ENCODE measurements at regions not wholly inside any gene's neighbourhood (a gene's known extent, or its start where the extent isn't known, plus 50 kb on each side); places are given as distances from the start of the nearest gene placed in this dataset.

- TF ChIP-seq, protein P1, sequence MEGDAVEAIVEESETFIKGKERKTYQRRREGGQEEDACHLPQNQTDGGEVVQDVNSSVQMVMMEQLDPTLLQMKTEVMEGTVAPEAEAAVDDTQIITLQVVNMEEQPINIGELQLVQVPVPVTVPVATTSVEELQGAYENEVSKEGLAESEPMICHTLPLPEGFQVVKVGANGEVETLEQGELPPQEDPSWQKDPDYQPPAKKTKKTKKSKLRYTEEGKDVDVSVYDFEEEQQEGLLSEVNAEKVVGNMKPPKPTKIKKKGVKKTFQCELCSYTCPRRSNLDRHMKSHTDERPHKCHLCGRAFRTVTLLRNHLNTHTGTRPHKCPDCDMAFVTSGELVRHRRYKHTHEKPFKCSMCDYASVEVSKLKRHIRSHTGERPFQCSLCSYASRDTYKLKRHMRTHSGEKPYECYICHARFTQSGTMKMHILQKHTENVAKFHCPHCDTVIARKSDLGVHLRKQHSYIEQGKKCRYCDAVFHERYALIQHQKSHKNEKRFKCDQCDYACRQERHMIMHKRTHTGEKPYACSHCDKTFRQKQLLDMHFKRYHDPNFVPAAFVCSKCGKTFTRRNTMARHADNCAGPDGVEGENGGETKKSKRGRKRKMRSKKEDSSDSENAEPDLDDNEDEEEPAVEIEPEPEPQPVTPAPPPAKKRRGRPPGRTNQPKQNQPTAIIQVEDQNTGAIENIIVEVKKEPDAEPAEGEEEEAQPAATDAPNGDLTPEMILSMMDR (IDR thresholded peaks at IDR 0.05) = no peak
- TF ChIP-seq POLR2A (IDR thresholded peaks at IDR 0.05) = no peak
- TF ChIP-seq POLR2AphosphoS5 (IDR thresholded peaks at IDR 0.05) = no peak
- no peak for TF ChIP-seq EP300 (IDR thresholded peaks at IDR 0.05)
Measured at GRCh38 chr1:30151826-30152225, 571.6 kb downstream of the MATN1 start.

Data from upper lobe of left lung (tissue), 4 donors.